Left ventricle myocardium superior (tissue), 1 donor: ENCODE measurements at regions not wholly inside any gene's neighbourhood (a gene's known extent, or its start where the extent isn't known, plus 50 kb on each side); places are given as distances from the start of the nearest gene placed in this dataset.
A peak's percentile ranks its signal among the peaks of the same experiment; 100 is the strongest.
"Not testable (repeated sequence)": the region's sequence is repeated elsewhere in the genome, so short reads cannot be mapped to it uniquely, and the experiment has no call there.

Source experiments
- ATAC-seq: fragments of 200-7000 bp; cut with Tn5 transposase; one replicate; pipeline ENCODE4 v1.9.1; 2020; ENCODE audit warnings: mild to moderate bottlenecking, moderate library complexity
- DNase-seq: peaks from one replicate; pipeline ENCODE4 v3.0.0-alpha.2; 2020
- intact Hi-C: fragments of 100-400 bp; cut with micrococcal nuclease; formaldehyde crosslinking; loops from one replicate; pipeline ENCODE4 v1.11.0; 2022
- donor health status: DM: no; HTN: yes; CAD: no; lungs with severe emphysema.

GRCh38 chrX:63285375-63285774 lies 65.8 kb downstream of the SPIN4 start:
- ATAC-seq (no peak), DNase-seq (no peak)
- intact Hi-C loops = no loop called here

GRCh38 chrX:63284659-63285058 lies 66.5 kb downstream of the SPIN4 start:
- ATAC-seq (no peak), DNase-seq (no peak)
- intact Hi-C loops = no loop called here

- DNase-seq (no peak), ATAC-seq (no peak)
- intact Hi-C loops = no loop called here
Observed at GRCh38 chrX:63283348-63283747, 67.8 kb downstream of the SPIN4 start.

- no peak for DNase-seq
- intact Hi-C loops = no loop called here
- no peak for ATAC-seq
Observed at GRCh38 chrX:63282828-63283227, 68.3 kb downstream of the SPIN4 start.

- DNase-seq (no peak), ATAC-seq (peak; percentile 59)
- intact Hi-C loops = no loop called here
Observed at GRCh38 chrX:63282077-63282476, 69.1 kb downstream of the SPIN4 start.

GRCh38 chrX:63281465-63281864 lies 69.7 kb downstream of the SPIN4 start:
- DNase-seq = no peak
- intact Hi-C loops = no loop called here
- ATAC-seq = peak; percentile 15

GRCh38 chrX:63277394-63277793 lies 73.7 kb downstream of the SPIN4 start:
- intact Hi-C loops, DNase-seq, ATAC-seq: not testable (repeated sequence)

GRCh38 chrX:63275127-63275526 lies 76.0 kb downstream of the SPIN4 start:
- no peak for DNase-seq
- intact Hi-C loops = no loop called here
- ATAC-seq = no peak

- intact Hi-C loops = no loop called here
- DNase-seq (no peak), ATAC-seq (no peak)
Observed at GRCh38 chrX:63270873-63271272, 80.3 kb downstream of the SPIN4 start.

- no peak for ATAC-seq
- no peak for DNase-seq
- intact Hi-C loops = no loop called here
Observed at GRCh38 chrX:63258144-63258543, 93.0 kb downstream of the SPIN4 start.

GRCh38 chrX:63250253-63250868 lies 100.8 kb downstream of the SPIN4 start:
- intact Hi-C loops = no loop called here

GRCh38 chrX:63242689-63243088 lies 108.4 kb downstream of the SPIN4 start:
- ATAC-seq, intact Hi-C loops, DNase-seq: not testable (repeated sequence)

More at GRCh38 chrX:63250253-63250868, 100.8 kb downstream of the SPIN4 start:
- ATAC-seq (peak; percentile 72), DNase-seq (no peak)

GRCh38 chrX:63235963-63236362 lies 115.2 kb downstream of the SPIN4 start:
- ATAC-seq, intact Hi-C loops, DNase-seq: not testable (repeated sequence)

GRCh38 chrX:63233013-63233412 lies 118.1 kb downstream of the SPIN4 start:
- intact Hi-C loops, ATAC-seq, DNase-seq: not testable (repeated sequence)

- ATAC-seq, DNase-seq, intact Hi-C loops: not testable (repeated sequence)
Observed at GRCh38 chrX:63218202-63218601, 132.9 kb downstream of the SPIN4 start.

GRCh38 chrX:63217549-63217948 lies 133.6 kb downstream of the SPIN4 start:
- intact Hi-C loops, ATAC-seq, DNase-seq: not testable (repeated sequence)

GRCh38 chrX:63209645-63210044 lies 141.5 kb downstream of the SPIN4 start:
- intact Hi-C loops, DNase-seq, ATAC-seq: not testable (repeated sequence)

- intact Hi-C loops, ATAC-seq, DNase-seq: not testable (repeated sequence)
Observed at GRCh38 chrX:63209128-63209527, 142.0 kb downstream of the SPIN4 start.

- intact Hi-C loops, DNase-seq: not testable (repeated sequence)
- peak; percentile 85 for ATAC-seq
Observed at GRCh38 chrX:63204266-63205074, 146.7 kb downstream of the SPIN4 start.

- intact Hi-C loops, ATAC-seq: not testable (repeated sequence)
Observed at GRCh38 chrX:63201987-63202386, 149.1 kb downstream of the SPIN4 start.

More at GRCh38 chrX:63201987-63202386, 149.1 kb downstream of the SPIN4 start:
- DNase-seq = not testable (repeated sequence)
